ENCODE measurements at regions not wholly inside any gene's neighbourhood (a gene's known extent, or its start where the extent isn't known, plus 50 kb on each side); places are given as distances from the start of the nearest gene placed in this dataset.

DNA sequence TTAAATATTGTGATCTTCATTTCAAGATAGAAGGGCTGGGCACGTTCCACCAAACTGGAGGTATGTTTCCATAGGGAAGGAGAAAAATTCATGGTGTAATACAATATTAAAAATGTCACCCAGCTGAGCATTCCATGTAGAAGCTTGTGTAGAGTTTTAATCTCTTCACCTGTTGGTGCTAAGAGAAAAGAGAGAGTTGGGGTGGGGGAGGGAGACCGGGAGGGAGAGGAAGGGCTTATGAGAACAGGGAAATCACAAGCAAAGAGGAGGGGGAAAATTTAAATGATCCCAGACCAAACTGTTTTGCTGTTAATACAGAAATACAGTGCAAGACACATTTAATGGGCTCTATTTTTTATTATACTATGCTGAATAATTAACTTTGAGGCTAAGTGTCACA is 345.8 kb downstream of the ZNF536 start:
- TF ChIP-seq, protein P1, sequence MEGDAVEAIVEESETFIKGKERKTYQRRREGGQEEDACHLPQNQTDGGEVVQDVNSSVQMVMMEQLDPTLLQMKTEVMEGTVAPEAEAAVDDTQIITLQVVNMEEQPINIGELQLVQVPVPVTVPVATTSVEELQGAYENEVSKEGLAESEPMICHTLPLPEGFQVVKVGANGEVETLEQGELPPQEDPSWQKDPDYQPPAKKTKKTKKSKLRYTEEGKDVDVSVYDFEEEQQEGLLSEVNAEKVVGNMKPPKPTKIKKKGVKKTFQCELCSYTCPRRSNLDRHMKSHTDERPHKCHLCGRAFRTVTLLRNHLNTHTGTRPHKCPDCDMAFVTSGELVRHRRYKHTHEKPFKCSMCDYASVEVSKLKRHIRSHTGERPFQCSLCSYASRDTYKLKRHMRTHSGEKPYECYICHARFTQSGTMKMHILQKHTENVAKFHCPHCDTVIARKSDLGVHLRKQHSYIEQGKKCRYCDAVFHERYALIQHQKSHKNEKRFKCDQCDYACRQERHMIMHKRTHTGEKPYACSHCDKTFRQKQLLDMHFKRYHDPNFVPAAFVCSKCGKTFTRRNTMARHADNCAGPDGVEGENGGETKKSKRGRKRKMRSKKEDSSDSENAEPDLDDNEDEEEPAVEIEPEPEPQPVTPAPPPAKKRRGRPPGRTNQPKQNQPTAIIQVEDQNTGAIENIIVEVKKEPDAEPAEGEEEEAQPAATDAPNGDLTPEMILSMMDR (IDR thresholded peaks at IDR 0.05; ENCODE audit: insufficient read depth, low read length) = no peak
- TF ChIP-seq, protein P2, sequence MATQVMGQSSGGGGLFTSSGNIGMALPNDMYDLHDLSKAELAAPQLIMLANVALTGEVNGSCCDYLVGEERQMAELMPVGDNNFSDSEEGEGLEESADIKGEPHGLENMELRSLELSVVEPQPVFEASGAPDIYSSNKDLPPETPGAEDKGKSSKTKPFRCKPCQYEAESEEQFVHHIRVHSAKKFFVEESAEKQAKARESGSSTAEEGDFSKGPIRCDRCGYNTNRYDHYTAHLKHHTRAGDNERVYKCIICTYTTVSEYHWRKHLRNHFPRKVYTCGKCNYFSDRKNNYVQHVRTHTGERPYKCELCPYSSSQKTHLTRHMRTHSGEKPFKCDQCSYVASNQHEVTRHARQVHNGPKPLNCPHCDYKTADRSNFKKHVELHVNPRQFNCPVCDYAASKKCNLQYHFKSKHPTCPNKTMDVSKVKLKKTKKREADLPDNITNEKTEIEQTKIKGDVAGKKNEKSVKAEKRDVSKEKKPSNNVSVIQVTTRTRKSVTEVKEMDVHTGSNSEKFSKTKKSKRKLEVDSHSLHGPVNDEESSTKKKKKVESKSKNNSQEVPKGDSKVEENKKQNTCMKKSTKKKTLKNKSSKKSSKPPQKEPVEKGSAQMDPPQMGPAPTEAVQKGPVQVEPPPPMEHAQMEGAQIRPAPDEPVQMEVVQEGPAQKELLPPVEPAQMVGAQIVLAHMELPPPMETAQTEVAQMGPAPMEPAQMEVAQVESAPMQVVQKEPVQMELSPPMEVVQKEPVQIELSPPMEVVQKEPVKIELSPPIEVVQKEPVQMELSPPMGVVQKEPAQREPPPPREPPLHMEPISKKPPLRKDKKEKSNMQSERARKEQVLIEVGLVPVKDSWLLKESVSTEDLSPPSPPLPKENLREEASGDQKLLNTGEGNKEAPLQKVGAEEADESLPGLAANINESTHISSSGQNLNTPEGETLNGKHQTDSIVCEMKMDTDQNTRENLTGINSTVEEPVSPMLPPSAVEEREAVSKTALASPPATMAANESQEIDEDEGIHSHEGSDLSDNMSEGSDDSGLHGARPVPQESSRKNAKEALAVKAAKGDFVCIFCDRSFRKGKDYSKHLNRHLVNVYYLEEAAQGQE (IDR thresholded peaks at IDR 0.05; ENCODE audit: insufficient replicate concordance, low read depth) = no peak
